ENCODE measurements at regions not wholly inside any gene's neighbourhood (a gene's known extent, or its start where the extent isn't known, plus 50 kb on each side); places are given as distances from the start of the nearest gene placed in this dataset.

- TF ChIP-seq CTCF (IDR thresholded peaks at IDR 0.05), result no peak
- no peak for TF ChIP-seq POLR2A (IDR thresholded peaks at IDR 0.05)
Measured at GRCh38 chr16:5461574-5461973, 364.0 kb upstream of the EEF2KMT start.

Data from uterus (tissue), 2 donors.